ENCODE measurements at regions not wholly inside any gene's neighbourhood (a gene's known extent, or its start where the extent isn't known, plus 50 kb on each side); places are given as distances from the start of the nearest gene placed in this dataset.

DNA sequence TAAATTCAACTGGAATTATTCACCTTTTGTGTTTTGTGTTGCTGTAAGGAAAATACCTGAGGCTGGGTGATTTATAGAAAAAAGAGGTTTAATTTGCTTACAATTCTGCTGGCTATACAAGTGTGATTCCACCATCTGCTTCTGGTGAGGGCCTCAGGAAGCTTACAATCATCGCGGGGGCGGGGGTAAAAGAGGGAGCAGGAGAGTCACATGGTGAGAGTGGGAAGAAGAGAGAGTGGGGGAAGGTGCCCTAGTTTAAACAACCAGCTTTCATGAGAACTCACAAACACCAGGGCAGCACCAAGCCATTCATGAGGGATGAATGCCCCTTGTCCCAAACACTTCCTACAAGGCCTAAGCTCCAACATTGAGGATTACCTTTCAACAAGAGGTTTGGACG is 760.7 kb upstream of the PCDH9 start:
- Histone ChIP-seq H3K27ac (ENCODE audit: low read depth, low read length) (no peak overlapping the region), H3K9me2 (replicated peaks; ENCODE audit: insufficient read depth, low read length) (no peaks in the 10 kb centered on the region), H2AFZ (ENCODE audit: low read depth, low read length, severe bottlenecking) (no peak overlapping the region), H3K79me2 (ENCODE audit: insufficient read depth, low read length) (no peaks in the 10 kb centered on the region), H4K20me1 (ENCODE audit: low read depth, low read length) (no peaks in the 10 kb centered on the region), H3K27me3 (ENCODE audit: low read length) (no peaks in the 10 kb centered on the region), H3K4me2 (ENCODE audit: low read depth, low read length, poor library complexity, severe bottlenecking) (no peak overlapping the region), H3K9ac (ENCODE audit: low read length) (no peak overlapping the region), H3F3A (ENCODE audit: insufficient read depth) (no peaks in the 10 kb centered on the region), H3K4me3 (ENCODE audit: insufficient read depth, low read length, poor library complexity, severe bottlenecking) (no peak overlapping the region), H3K9me3 (ENCODE audit: insufficient read depth, low read length) (no peaks in the 10 kb centered on the region), H3K36me3 (ENCODE audit: low read length) (no peaks in the 10 kb centered on the region)
- TF ChIP-seq, protein P1, sequence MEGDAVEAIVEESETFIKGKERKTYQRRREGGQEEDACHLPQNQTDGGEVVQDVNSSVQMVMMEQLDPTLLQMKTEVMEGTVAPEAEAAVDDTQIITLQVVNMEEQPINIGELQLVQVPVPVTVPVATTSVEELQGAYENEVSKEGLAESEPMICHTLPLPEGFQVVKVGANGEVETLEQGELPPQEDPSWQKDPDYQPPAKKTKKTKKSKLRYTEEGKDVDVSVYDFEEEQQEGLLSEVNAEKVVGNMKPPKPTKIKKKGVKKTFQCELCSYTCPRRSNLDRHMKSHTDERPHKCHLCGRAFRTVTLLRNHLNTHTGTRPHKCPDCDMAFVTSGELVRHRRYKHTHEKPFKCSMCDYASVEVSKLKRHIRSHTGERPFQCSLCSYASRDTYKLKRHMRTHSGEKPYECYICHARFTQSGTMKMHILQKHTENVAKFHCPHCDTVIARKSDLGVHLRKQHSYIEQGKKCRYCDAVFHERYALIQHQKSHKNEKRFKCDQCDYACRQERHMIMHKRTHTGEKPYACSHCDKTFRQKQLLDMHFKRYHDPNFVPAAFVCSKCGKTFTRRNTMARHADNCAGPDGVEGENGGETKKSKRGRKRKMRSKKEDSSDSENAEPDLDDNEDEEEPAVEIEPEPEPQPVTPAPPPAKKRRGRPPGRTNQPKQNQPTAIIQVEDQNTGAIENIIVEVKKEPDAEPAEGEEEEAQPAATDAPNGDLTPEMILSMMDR (IDR thresholded peaks at IDR 0.05; ENCODE audit: insufficient read depth, low read length, poor library complexity, severe bottlenecking) = no peak
- TF ChIP-seq EZH2phosphoT487 (conservative IDR thresholded peaks at IDR 0.05; ENCODE audit: low read length) = no peak

DNA sequence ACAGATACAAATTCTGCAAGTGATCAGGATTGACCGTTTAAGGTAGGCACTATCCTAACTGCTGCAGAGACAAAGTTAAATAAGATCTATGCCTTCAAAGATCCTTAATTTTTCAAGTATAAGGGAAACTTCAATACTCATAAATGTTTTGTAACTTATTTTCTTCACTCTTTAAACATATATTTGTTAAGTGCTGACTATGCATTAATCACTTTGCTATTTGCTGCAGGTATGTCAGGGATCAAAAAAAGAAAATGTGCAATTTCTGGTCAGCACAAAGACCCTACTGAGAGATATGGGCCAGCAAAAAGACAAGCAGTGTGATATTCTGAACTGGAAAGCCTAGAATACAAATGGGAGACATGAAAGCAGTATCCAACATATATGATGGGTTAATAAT is 756.1 kb upstream of the PCDH9 start:
- Histone ChIP-seq H3K27me3 (ENCODE audit: low read length) (no peaks in the 10 kb centered on the region), H4K20me1 (ENCODE audit: low read depth, low read length) (no peaks in the 10 kb centered on the region), H3K4me2 (ENCODE audit: low read depth, low read length, poor library complexity, severe bottlenecking) (no peak overlapping the region), H3F3A (ENCODE audit: insufficient read depth) (no peaks in the 10 kb centered on the region), H3K36me3 (ENCODE audit: low read length) (no peaks in the 10 kb centered on the region), H3K4me3 (ENCODE audit: insufficient read depth, low read length, poor library complexity, severe bottlenecking) (no peak overlapping the region), H2AFZ (ENCODE audit: low read depth, low read length, severe bottlenecking) (no peak overlapping the region), H3K27ac (ENCODE audit: low read depth, low read length) (no peak overlapping the region), H3K9ac (ENCODE audit: low read length) (no peak overlapping the region), H3K9me3 (ENCODE audit: insufficient read depth, low read length) (no peaks in the 10 kb centered on the region), H3K9me2 (replicated peaks; ENCODE audit: insufficient read depth, low read length) (no peaks in the 10 kb centered on the region), H3K79me2 (ENCODE audit: insufficient read depth, low read length) (no peaks in the 10 kb centered on the region)
- no peak for TF ChIP-seq EZH2phosphoT487 (conservative IDR thresholded peaks at IDR 0.05; ENCODE audit: low read length)
- TF ChIP-seq, protein P1 (IDR thresholded peaks at IDR 0.05; ENCODE audit: insufficient read depth, low read length, poor library complexity, severe bottlenecking) = no peak

DNA sequence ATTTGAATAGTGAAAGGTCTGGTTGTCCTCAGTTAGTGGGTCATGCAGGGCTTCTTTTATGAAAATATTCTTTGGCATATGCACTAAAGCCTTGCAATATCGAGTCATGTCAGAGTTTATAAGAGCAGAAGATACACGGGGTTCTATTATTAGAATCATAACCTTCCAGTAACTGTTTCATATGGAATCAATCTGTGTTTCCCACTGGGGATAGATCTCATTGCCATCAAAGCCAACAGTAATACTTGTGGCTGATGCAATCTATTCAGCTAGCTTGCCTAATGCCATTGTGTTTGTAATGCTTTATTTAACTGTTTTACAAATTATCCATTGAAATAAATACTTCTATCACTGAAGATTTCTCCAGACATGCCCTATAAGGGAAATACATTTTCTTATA is 746.9 kb upstream of the PCDH9 start:
- no peak overlapping the region for H2AFZ ChIP-seq (ENCODE audit: low read depth, low read length, severe bottlenecking)
- no peak overlapping the region for H3K9ac ChIP-seq (ENCODE audit: low read length)
- no peak overlapping the region for H3K4me2 ChIP-seq (ENCODE audit: low read depth, low read length, poor library complexity, severe bottlenecking)
- H3K27me3 ChIP-seq (ENCODE audit: low read length) = no peaks in the 10 kb centered on the region
- no peaks in the 10 kb centered on the region for H3K36me3 ChIP-seq (ENCODE audit: low read length)
- H3K27ac ChIP-seq (ENCODE audit: low read depth, low read length) = no peak overlapping the region
- no peaks in the 10 kb centered on the region for H3K79me2 ChIP-seq (ENCODE audit: insufficient read depth, low read length)
- no peaks in the 10 kb centered on the region for H3F3A ChIP-seq (ENCODE audit: insufficient read depth)
- no peak overlapping the region for H3K4me3 ChIP-seq (ENCODE audit: insufficient read depth, low read length, poor library complexity, severe bottlenecking)
- H3K9me2 ChIP-seq (replicated peaks; ENCODE audit: insufficient read depth, low read length) = no peaks in the 10 kb centered on the region
- TF ChIP-seq EZH2phosphoT487 (conservative IDR thresholded peaks at IDR 0.05; ENCODE audit: low read length) = no peak
- TF ChIP-seq, protein P1 (IDR thresholded peaks at IDR 0.05; ENCODE audit: insufficient read depth, low read length, poor library complexity, severe bottlenecking) = no peak
- H4K20me1 ChIP-seq (ENCODE audit: low read depth, low read length) = no peaks in the 10 kb centered on the region
- no peaks in the 10 kb centered on the region for H3K9me3 ChIP-seq (ENCODE audit: insufficient read depth, low read length)

DNA sequence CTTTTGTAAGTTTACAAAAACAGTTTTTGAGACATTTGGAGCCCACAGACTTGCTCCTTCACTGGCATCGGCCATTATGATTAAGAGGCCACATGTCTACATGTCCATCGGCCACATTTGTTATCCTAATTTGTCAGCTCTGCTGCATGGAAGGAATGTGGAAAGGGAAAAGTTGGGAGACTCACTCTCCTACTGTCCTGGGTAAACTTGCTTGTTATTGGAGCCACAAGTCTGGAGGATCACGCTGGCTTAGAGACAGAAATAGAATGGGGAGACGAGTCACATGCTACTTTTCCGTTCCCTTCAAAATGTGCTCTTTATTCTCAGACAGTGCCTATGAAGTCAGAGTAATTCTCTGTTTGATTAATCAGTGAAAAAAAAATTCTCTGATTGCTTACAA is 741.2 kb upstream of the PCDH9 start:
- no peak overlapping the region for H2AFZ ChIP-seq (ENCODE audit: low read depth, low read length, severe bottlenecking)

More for the DNA sequence above, 741.2 kb upstream of the PCDH9 start:
- TF ChIP-seq, protein P1 (IDR thresholded peaks at IDR 0.05; ENCODE audit: insufficient read depth, low read length, poor library complexity, severe bottlenecking) = no peak
- TF ChIP-seq EZH2phosphoT487 (conservative IDR thresholded peaks at IDR 0.05; ENCODE audit: low read length) = no peak
- H3K36me3 ChIP-seq (ENCODE audit: low read length) = no peaks in the 10 kb centered on the region
- no peaks in the 10 kb centered on the region for H3K79me2 ChIP-seq (ENCODE audit: insufficient read depth, low read length)
- no peaks in the 10 kb centered on the region for H3F3A ChIP-seq (ENCODE audit: insufficient read depth)
- H3K27me3 ChIP-seq (ENCODE audit: low read length) = no peaks in the 10 kb centered on the region
- no peaks in the 10 kb centered on the region for H3K9me3 ChIP-seq (ENCODE audit: insufficient read depth, low read length)
- H3K9ac ChIP-seq (ENCODE audit: low read length) = no peak overlapping the region
- no peak overlapping the region for H3K4me3 ChIP-seq (ENCODE audit: insufficient read depth, low read length, poor library complexity, severe bottlenecking)
- no peak overlapping the region for H3K4me2 ChIP-seq (ENCODE audit: low read depth, low read length, poor library complexity, severe bottlenecking)
- H3K27ac ChIP-seq (ENCODE audit: low read depth, low read length) = no peak overlapping the region
- H3K9me2 ChIP-seq (replicated peaks; ENCODE audit: insufficient read depth, low read length) = no peaks in the 10 kb centered on the region
- no peaks in the 10 kb centered on the region for H4K20me1 ChIP-seq (ENCODE audit: low read depth, low read length)
